GM18520 (cell line): ENCODE measurements at regions not wholly inside any gene's neighbourhood (a gene's known extent, or its start where the extent isn't known, plus 50 kb on each side); places are given as distances from the start of the nearest gene placed in this dataset.
"Not testable (repeated sequence)": the region's sequence is repeated elsewhere in the genome, so short reads cannot be mapped to it uniquely, and the experiment has no call there.

Experiments
- ATAC-seq: cut with Tn5 transposase; IDR thresholded peaks from one replicate; pipeline ENCODE4 v1.9.1; 2021; ENCODE audit not compliant: unreplicated experiment

GRCh38 chr3:6367171-6367570 is 493.7 kb upstream of the GRM7 start:
- no peak for ATAC-seq

GRCh38 chr3:6392123-6392522 is 468.8 kb upstream of the GRM7 start:
- ATAC-seq: no peak

- ATAC-seq: no peak
These were observed 466.0 kb upstream of the GRM7 start for GRCh38 chr3:6394944-6395343.

GRCh38 chr3:6396631-6397030 is 464.3 kb upstream of the GRM7 start:
- no peak for ATAC-seq

GRCh38 chr3:6402666-6403065 is 458.2 kb upstream of the GRM7 start:
- ATAC-seq: not testable (repeated sequence)

GRCh38 chr3:6406923-6407322 is 454.0 kb upstream of the GRM7 start:
- not testable (repeated sequence) for ATAC-seq

GRCh38 chr3:6416049-6416661 is 444.8 kb upstream of the GRM7 start:
- ATAC-seq: no peak

- no peak for ATAC-seq
These were observed 443.7 kb upstream of the GRM7 start for GRCh38 chr3:6417174-6417573.

- no peak for ATAC-seq
These were observed 442.4 kb upstream of the GRM7 start for GRCh38 chr3:6418485-6418884.

- ATAC-seq: no peak
These were observed 439.1 kb upstream of the GRM7 start for GRCh38 chr3:6421666-6422445.

GRCh38 chr3:6425289-6425820 is 435.6 kb upstream of the GRM7 start:
- ATAC-seq: no peak

GRCh38 chr3:6428276-6428675 is 432.6 kb upstream of the GRM7 start:
- not testable (repeated sequence) for ATAC-seq

GRCh38 chr3:6435951-6436350 is 425.0 kb upstream of the GRM7 start:
- no peak for ATAC-seq

GRCh38 chr3:6437631-6438030 is 423.3 kb upstream of the GRM7 start:
- no peak for ATAC-seq

- ATAC-seq: no peak
These were observed 422.9 kb upstream of the GRM7 start for GRCh38 chr3:6438031-6438430.

- no peak for ATAC-seq
These were observed 421.7 kb upstream of the GRM7 start for GRCh38 chr3:6439226-6439625.

- ATAC-seq: no peak
These were observed 421.1 kb upstream of the GRM7 start for GRCh38 chr3:6439824-6440223.

GRCh38 chr3:6444888-6445658 is 415.8 kb upstream of the GRM7 start:
- no peak for ATAC-seq

GRCh38 chr3:6447166-6447801 is 413.6 kb upstream of the GRM7 start:
- no peak for ATAC-seq

GRCh38 chr3:6448011-6448410 is 412.9 kb upstream of the GRM7 start:
- no peak for ATAC-seq

- ATAC-seq: no peak
These were observed 411.8 kb upstream of the GRM7 start for GRCh38 chr3:6449099-6449498.
